ENCODE measurements at regions not wholly inside any gene's neighbourhood (a gene's known extent, or its start where the extent isn't known, plus 50 kb on each side); places are given as distances from the start of the nearest gene placed in this dataset.

DNA sequence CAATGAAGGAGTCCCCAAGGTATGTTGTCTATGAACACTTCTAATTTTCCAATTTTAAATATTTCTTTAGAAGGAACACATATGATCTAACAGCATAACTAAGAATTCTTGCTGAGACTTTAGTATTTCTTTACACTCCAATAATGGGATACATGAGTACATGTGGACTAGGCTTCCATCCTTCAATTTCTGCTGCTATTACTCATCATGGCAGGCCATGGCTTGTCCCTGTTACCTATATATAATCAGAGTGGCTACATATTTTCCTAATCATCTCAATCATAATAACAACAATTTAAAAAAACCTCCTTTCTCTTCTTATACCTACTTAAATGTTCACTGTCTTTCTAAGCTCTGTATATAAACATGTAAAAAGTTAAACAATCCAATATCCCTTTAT is 60.3 kb upstream of the TAC1 start:
- TF ChIP-seq CTCF (IDR thresholded peaks at IDR 0.05) (no peak), POLR2A (IDR thresholded peaks at IDR 0.05) (no peak)
